HG02981 (cell line): ENCODE measurements at regions not wholly inside any gene's neighbourhood (a gene's known extent, or its start where the extent isn't known, plus 50 kb on each side); places are given as distances from the start of the nearest gene placed in this dataset.
"Not testable (repeated sequence)": the region's sequence is repeated elsewhere in the genome, so short reads cannot be mapped to it uniquely, and the experiment has no call there.

Experiments
- ATAC-seq: cut with Tn5 transposase; IDR thresholded peaks from one replicate; pipeline ENCODE4 v1.9.1; 2021; ENCODE audit warnings: mild to moderate bottlenecking, moderate library complexity; ENCODE audit not compliant: unreplicated experiment

GRCh38 chr4:29704059-29704458 lies 1016.1 kb upstream of the PCDH7 start:
- no peak for ATAC-seq

DNA sequence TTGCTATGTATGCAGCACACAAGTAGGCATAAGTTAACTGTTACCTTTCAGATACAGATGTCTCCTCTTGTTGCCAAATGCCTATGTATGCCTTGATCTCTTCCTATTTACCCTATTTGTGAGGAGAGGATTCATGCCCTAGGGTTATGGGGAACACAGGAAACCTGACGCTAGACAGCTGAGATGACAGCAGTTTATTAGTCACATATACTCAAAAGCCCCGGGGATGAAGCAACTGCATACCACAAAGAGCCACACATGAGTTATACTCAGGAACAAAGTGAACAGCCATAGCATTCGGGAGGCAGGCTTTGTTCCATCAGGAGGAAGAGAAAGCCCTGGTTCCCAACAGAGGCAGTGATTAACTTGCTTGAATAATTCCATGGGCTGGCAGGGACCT lies 1011.7 kb upstream of the PCDH7 start:
- ATAC-seq: no peak

DNA sequence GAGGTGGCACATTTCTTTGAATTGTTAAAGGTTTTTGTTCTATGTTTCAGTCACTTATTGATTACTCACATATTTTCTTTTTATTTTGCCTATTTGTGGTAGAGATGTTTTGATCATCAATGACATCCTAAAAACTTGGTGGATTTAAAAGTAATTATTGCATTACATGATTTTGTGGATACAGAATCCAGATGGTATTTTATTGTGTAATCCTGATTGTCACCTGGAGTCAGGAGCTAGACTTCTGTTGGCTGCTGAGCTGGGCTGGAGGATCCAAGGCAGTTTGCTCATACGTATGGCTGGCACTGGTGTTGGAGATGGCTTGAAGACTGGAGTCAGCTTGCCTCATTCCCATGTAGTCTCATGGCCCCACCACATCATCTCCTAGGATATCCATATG lies 1009.6 kb upstream of the PCDH7 start:
- ATAC-seq: no peak

DNA sequence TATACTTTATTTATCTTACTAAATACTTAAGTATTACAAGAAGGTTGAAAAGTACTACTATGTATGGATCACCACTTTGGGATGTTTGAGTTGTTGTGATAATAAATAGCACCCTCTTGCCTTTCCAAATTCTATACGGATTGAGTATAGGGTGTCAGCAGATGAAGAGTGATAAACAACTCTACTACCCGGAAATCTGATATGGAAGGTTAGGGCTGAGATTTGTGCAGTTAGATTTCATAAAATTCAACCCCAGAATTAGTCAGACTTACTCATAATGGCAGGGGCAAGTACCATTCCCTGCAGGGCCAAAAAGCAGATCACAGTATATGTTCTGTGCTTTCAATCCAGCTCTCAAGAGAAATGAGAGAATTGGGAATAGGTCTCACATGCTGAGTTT lies 1008.9 kb upstream of the PCDH7 start:
- ATAC-seq: no peak

DNA sequence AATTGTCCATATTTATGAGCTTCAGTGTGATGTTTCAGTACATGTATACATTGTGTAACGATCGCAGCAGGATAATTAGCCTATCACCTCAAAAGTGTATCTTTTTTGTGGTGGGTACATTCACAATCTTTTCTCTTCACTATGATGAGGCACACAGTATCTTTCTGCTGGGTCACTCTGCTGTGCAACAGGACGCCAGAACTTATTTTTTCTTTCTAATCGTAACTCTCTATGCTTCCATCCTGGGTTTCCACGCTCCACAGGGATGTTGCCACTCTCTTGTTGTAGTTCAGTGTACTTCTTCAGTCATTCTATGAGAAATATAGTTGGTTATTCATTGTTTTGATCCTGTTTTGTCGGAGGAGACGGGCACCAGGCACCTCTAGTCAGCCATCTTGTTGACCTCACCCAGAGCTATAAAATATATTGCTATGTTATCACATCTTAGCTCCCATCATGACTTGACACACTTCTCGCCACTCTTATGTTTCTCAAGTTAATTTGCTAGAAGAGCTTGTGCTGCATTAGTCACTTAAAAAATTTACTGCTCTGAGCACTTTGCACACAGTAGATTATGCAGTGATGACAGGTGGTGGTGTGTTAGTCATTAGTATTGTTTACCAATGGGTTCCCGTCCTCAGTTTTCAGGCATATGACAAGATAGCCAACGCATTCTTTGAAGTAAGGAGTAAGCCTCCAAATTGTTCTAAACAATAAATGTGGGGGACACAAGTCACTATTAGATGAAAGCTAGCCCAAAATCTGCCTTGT lies 1002.7 kb upstream of the PCDH7 start:
- ATAC-seq: no peak

GRCh38 chr4:29718136-29718535 lies 1002.0 kb upstream of the PCDH7 start:
- ATAC-seq: no peak

GRCh38 chr4:29722253-29722652 lies 997.9 kb upstream of the PCDH7 start:
- ATAC-seq: no peak

GRCh38 chr4:29726938-29727337 lies 993.2 kb upstream of the PCDH7 start:
- no peak for ATAC-seq

- no peak for ATAC-seq
These were observed 985.6 kb upstream of the PCDH7 start for GRCh38 chr4:29734343-29735213.

DNA sequence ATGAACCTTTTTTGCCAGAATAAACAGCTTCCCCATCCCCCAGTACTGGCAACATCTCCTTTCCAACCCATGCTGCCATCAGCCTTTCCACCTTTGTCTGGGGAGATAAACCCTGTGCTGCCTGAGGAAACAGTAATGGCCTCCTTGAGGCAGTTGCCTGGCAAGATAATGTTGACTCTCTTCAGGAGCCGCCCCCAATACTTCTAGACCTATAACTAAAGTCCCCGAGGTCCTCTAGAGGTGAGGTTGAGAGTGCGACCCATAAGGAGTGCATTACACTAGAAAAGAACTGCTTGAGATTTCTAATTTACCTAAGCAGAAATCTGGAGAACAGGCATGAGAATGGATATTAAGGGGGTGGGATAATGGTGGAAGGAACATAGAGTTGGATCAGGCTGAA lies 963.2 kb upstream of the PCDH7 start:
- ATAC-seq: no peak

DNA sequence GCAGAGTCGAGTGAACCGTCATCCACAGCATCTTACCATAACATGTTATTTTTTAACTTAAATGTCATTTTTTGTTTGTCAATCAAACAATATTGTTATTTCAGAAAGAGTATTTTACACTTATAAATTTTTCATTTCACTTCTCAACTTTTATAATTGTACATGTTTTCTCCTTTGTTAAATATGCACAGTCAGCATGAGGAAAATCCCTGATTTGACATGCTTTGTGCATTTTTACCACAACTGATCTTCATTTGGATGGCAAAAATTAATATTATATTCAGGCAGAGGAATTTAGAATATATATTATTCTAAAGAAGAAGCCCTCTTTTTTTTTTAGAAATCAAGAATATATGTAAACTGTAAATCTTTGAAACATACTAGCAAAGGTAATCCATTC lies 958.0 kb upstream of the PCDH7 start:
- no peak for ATAC-seq

DNA sequence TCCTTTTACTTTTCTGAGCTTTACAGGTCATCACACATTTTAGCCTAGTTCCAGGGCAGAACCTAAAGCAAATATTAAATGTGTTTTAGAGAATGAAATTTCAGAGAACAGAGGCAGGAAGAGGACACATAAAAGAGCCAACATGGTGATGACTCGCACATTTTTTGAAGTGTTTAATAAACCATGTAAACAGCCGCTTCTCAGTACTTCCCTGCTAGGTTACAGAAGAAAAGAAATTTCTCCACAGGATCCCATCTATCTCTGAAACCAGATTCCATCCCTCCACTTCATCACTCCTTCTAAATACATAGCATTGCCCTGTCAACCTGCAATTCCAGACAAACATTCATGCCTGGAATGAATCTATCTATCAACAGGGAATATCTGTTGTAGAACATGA lies 949.5 kb upstream of the PCDH7 start:
- ATAC-seq: no peak

DNA sequence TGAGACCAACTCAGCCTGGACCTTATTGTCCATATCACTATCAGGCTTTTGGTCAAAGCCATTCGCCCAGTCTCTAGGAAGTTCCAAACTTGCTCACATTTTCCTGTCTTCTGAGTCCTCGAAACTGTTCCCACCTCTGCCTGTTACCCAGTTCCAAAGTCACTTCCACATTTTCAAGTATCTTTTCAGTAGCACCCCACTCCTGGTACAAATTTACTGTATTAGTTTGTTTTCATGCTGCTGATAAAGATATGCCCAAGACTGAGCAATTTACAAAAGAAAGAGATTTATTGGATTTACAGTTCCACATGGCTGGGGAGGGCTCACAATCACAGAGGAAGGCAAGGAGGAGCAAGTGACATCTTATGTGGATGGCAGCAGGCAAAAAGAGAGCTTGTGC lies 932.0 kb upstream of the PCDH7 start:
- not testable (repeated sequence) for ATAC-seq

DNA sequence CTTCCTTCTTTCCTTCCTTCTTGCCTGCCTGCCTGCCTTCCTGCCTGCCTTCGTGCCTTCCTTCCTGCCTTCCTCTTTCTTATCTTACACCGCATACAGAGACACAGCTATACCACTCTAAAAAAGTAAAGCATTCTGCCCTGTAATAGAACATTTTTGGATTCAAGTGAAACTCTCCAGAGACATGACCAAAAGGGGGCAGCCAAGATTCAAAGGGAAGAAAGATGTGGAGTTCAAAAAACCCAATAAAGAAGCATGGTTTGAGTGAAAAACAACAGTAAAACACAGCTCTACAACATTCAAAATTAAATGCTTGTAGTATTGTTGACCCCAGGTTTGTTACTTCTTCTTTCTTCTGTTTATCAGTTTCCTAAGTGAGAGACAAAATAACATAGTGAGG lies 914.9 kb upstream of the PCDH7 start:
- no peak for ATAC-seq

- ATAC-seq: no peak
These were observed 914.2 kb upstream of the PCDH7 start for GRCh38 chr4:29805916-29806480.

DNA sequence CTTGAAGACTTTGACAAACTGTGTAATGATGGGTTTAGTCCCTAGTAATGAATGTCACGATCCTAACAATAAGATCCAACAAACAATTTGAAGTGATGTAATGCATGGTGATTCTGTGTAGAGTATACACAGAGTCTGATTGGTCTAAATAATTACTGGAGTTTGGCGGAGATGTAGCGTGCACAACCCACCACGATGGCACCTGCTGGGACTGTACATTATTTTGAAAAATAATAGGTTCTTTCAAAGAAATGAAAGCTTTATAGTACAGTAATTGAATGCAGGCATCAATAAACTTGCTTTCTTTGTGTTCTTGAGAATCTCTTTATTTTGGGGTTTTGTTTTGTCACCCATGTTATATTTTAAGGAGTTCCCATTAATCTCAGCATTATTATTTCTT lies 902.2 kb upstream of the PCDH7 start:
- no peak for ATAC-seq

- ATAC-seq: no peak
These were observed 891.1 kb upstream of the PCDH7 start for GRCh38 chr4:29829067-29829466.

DNA sequence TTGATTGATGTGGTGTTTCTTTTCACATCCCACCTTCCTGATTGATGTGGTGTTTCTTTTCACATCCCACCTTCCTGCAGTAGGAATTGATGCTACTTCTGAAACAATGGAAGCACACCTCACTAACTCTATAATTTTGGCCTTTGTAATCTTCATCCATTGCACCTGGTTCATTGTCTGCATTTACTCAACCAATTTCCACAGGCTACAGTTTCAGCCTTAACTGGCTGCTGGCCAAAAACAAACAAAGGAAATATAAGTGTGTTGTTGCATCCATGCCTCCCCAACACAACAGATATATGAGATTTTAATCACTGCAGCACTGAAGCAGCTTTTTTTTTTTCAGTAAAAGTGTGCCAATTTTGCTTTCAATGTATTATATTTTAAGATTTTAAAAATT lies 867.6 kb upstream of the PCDH7 start:
- ATAC-seq: no peak

- ATAC-seq: no peak
These were observed 866.3 kb upstream of the PCDH7 start for GRCh38 chr4:29853833-29854232.

- no peak for ATAC-seq
These were observed 858.9 kb upstream of the PCDH7 start for GRCh38 chr4:29861307-29861706.

DNA sequence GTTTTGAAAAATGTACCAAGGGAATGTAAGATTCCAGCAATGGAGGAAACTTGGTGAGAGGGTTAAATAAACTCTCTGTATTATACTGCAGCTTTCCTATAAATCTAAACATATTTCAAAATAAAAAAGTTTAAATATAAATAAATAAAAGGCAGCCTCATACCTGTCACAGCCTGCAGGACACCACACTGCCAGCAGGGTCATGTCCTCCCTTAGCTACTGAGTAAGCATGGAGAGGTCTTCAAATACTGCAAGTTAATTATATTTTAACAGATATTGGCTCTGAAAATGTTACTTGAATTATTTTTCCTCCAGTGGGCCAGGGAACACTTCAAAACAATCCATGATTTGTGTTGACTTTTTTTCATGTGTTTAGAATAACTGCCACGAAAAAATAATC lies 852.8 kb upstream of the PCDH7 start:
- no peak for ATAC-seq

- no peak for ATAC-seq
These were observed 819.8 kb upstream of the PCDH7 start for GRCh38 chr4:29900336-29900735.
